Gastrocnemius medialis (tissue), 4 donors: ENCODE measurements at regions not wholly inside any gene's neighbourhood (a gene's known extent, or its start where the extent isn't known, plus 50 kb on each side); places are given as distances from the start of the nearest gene placed in this dataset.

ENCODE experiments used
- ATAC-seq, 2 donors: fragments of 150-250 bp; one replicate each; pipeline ENCODE4 v1.9.1; 2016
- DNase-seq, 2 donors: peaks; one replicate each; pipeline ENCODE4 v3.0.0-alpha.2; 2019
- H3K27ac ChIP-seq, 4 donors: fragments of 200-600 bp; sonication (generic); 1 replicate in 1 of 4; 2 replicates in 3 of 4; pipeline ENCODE4 v1.5.1; 2016 to 2018; ENCODE audit warnings: mild to moderate bottlenecking in 2 of 4, moderate library complexity in 1 of 4
- H3K27me3 ChIP-seq, 3 donors: fragments of 200-600 bp; sonication (generic) in 2 of 3; 1 replicate in 1 of 3; 2 replicates in 2 of 3; pipeline versions ENCODE4 v1.5.1 to v1.6.0; 2016 to 2019; ENCODE audit warnings: mild to moderate bottlenecking in 1 of 3, moderate library complexity in 1 of 3
- H3K36me3 ChIP-seq, 2 donors: fragments of 200-600 bp; sonication (generic) in 1 of 2; one replicate each; pipeline ENCODE4 v1.5.1; 2017 to 2018
- H3K4me1 ChIP-seq, 2 donors: fragments of 200-600 bp; sonication (generic) in 1 of 2; one replicate each; pipeline ENCODE4 v1.5.1; 2016 to 2017; ENCODE audit warnings: mild to moderate bottlenecking in 2 of 2
- H3K4me3 ChIP-seq, 4 donors: fragments of 200-600 bp; sonication (generic) in 3 of 4; 1 replicate in 1 of 4; 2 replicates in 3 of 4; pipeline ENCODE4 v1.5.1; 2016 to 2019; ENCODE audit warnings: mild to moderate bottlenecking in 2 of 4
- H3K9me3 ChIP-seq, 3 donors: fragments of 200-600 bp; sonication (generic) in 2 of 3; 1 replicate in 1 of 3; 2 replicates in 2 of 3; pipeline ENCODE4 v1.5.1; 2016 to 2019
- CTCF ChIP-seq, 5 experiments: fragments of 450-650 bp in 3 of 5; fragments of 200-600 bp in 2 of 5; sonication (generic) in 2 of 5; IDR thresholded peaks in 4 of 5; conservative IDR thresholded peaks in 1 of 5; 1 replicate in 4 of 5; 2 replicates in 1 of 5; pipeline ENCODE4 v1.5.1; 2016 to 2019; ENCODE audit warnings: antibody characterized with exemption in 5 of 5, mild to moderate bottlenecking in 3 of 5, moderate library complexity in 3 of 5
- POLR2A ChIP-seq, 2 donors: fragments of 450-650 bp; IDR thresholded peaks; one replicate each; pipeline ENCODE4 v1.6.1; 2017; ENCODE audit warnings: antibody characterized with exemption in 2 of 2, mild to moderate bottlenecking in 2 of 2, moderate library complexity in 2 of 2
- in situ Hi-C, 4 donors: fragments of 200-750 bp; cut with MboI; loops; one replicate each; pipeline versions ENCODE4 v1.15.0 to v1.8.0; 2017; ENCODE audit warnings: low sequenced_read_pairs in 4 of 4
- intact Hi-C: fragments of 100-400 bp; cut with DNase I; formaldehyde crosslinking; loops from one replicate; pipeline ENCODE4 v1.15.1; 2023; ENCODE audit warnings: low total_unique reads

- Histone ChIP-seq H3K4me3 (no peak overlapping the region), H3K36me3 (no peaks in the 10 kb centered on the region), H3K9me3 (no peaks in the 10 kb centered on the region), H3K27me3 (no peaks in the 10 kb centered on the region), H3K4me1 (no peaks in the 10 kb centered on the region), H3K27ac (no peak overlapping the region)
- intact Hi-C loops (no loop called here), in situ Hi-C loops (no loop called here)
- DNase-seq: no peak
- no peak for TF ChIP-seq POLR2A (IDR thresholded peaks at IDR 0.05)
- no peak for TF ChIP-seq CTCF (IDR thresholded peaks at IDR 0.05 in 4 of 5, conservative IDR thresholded peaks at IDR 0.05 in 1 of 5)
- ATAC-seq: no peak
Observed at GRCh38 chr1:183733715-183734114, 71.2 kb upstream of the RGL1 start.

GRCh38 chr1:183732236-183732880 is 72.6 kb upstream of the RGL1 start:
- no peak for TF ChIP-seq CTCF (IDR thresholded peaks at IDR 0.05 in 4 of 5, conservative IDR thresholded peaks at IDR 0.05 in 1 of 5)
- no peak for TF ChIP-seq POLR2A (IDR thresholded peaks at IDR 0.05)
- intact Hi-C loops (no loop called here), in situ Hi-C loops (no loop called here)
- H3K27ac ChIP-seq: no peak overlapping the region
- H3K9me3 ChIP-seq: no peaks in the 10 kb centered on the region
- H3K27me3 ChIP-seq: no peaks in the 10 kb centered on the region
- no peaks in the 10 kb centered on the region for H3K4me1 ChIP-seq
- ATAC-seq (no peak), DNase-seq (no peak)
- H3K4me3 ChIP-seq: no peak overlapping the region
- H3K36me3 ChIP-seq: no peaks in the 10 kb centered on the region

- Histone ChIP-seq H3K27ac (no peak overlapping the region), H3K9me3 (no peaks in the 10 kb centered on the region), H3K4me1 (no peaks in the 10 kb centered on the region), H3K36me3 (no peaks in the 10 kb centered on the region), H3K27me3 (no peaks in the 10 kb centered on the region), H3K4me3 (no peak overlapping the region)
- DNase-seq: no peak
- in situ Hi-C loops (no loop called here), intact Hi-C loops (no loop called here)
- TF ChIP-seq CTCF (IDR thresholded peaks at IDR 0.05 in 4 of 5, conservative IDR thresholded peaks at IDR 0.05 in 1 of 5) (no peak), POLR2A (IDR thresholded peaks at IDR 0.05) (no peak)
- ATAC-seq: no peak
Observed at GRCh38 chr1:183730886-183731573, 73.9 kb upstream of the RGL1 start.

GRCh38 chr1:183730107-183730724 is 74.7 kb upstream of the RGL1 start:
- H3K27ac ChIP-seq: no peak overlapping the region
- H3K27me3 ChIP-seq: no peaks in the 10 kb centered on the region
- DNase-seq: no peak
- H3K4me3 ChIP-seq: no peak overlapping the region
- H3K9me3 ChIP-seq: no peaks in the 10 kb centered on the region
- no peaks in the 10 kb centered on the region for H3K4me1 ChIP-seq
- in situ Hi-C loops: no loop called here
- ATAC-seq: no peak
- intact Hi-C loops: no loop called here
- TF ChIP-seq CTCF (IDR thresholded peaks at IDR 0.05 in 4 of 5, conservative IDR thresholded peaks at IDR 0.05 in 1 of 5) (no peak), POLR2A (IDR thresholded peaks at IDR 0.05) (no peak)
- H3K36me3 ChIP-seq: no peaks in the 10 kb centered on the region
